Ishikawa (cell line): ENCODE measurements at regions not wholly inside any gene's neighbourhood (a gene's known extent, or its start where the extent isn't known, plus 50 kb on each side); places are given as distances from the start of the nearest gene placed in this dataset.

Experiments used
- CEBPB ChIP-seq: IDR thresholded peaks from 2 replicates; pipeline ENCODE4 v1.6.1; 2012
- EGR1 ChIP-seq: IDR thresholded peaks from 2 replicates; pipeline ENCODE4 v1.6.1; 2012
- EP300 ChIP-seq: IDR thresholded peaks from 2 replicates; pipeline ENCODE4 v1.6.1; 2012; ENCODE audit warnings: borderline replicate concordance
- FOXM1 ChIP-seq: IDR thresholded peaks from 2 replicates; pipeline ENCODE4 v1.6.1; 2012; ENCODE audit warnings: low read depth, borderline replicate concordance
- NFIC ChIP-seq: IDR thresholded peaks from 2 replicates; pipeline ENCODE4 v1.6.1; 2012
- RAD21 ChIP-seq: IDR thresholded peaks from 2 replicates; pipeline ENCODE4 v1.6.1; 2012; ENCODE audit warnings: low read depth
- TAF1 ChIP-seq: IDR thresholded peaks from 2 replicates; pipeline ENCODE4 v1.6.1; 2012; ENCODE audit warnings: low read depth, mild to moderate bottlenecking
- TCF12 ChIP-seq: IDR thresholded peaks from 2 replicates; pipeline ENCODE4 v1.6.1; 2012; ENCODE audit warnings: low read depth
- TEAD4 ChIP-seq: IDR thresholded peaks from 2 replicates; pipeline ENCODE4 v1.6.1; 2012
- YY1 ChIP-seq: IDR thresholded peaks from 2 replicates; pipeline ENCODE4 v1.6.1; 2012; ENCODE audit warnings: low read depth
- ZBTB7A ChIP-seq: IDR thresholded peaks from 2 replicates; pipeline ENCODE4 v1.6.1; 2012; ENCODE audit warnings: low read depth
- TF ChIP-seq, protein P1 (sequence below): IDR thresholded peaks from 2 replicates; pipeline ENCODE4 v1.6.1; 2012
- TF ChIP-seq, protein P2 (sequence below): IDR thresholded peaks from 2 replicates; pipeline ENCODE4 v1.6.1; 2012; ENCODE audit warnings: low read depth, mild to moderate bottlenecking
- TF ChIP-seq, protein P3 (sequence below): IDR thresholded peaks from 2 replicates; pipeline ENCODE4 v1.6.1; 2012

DNA sequence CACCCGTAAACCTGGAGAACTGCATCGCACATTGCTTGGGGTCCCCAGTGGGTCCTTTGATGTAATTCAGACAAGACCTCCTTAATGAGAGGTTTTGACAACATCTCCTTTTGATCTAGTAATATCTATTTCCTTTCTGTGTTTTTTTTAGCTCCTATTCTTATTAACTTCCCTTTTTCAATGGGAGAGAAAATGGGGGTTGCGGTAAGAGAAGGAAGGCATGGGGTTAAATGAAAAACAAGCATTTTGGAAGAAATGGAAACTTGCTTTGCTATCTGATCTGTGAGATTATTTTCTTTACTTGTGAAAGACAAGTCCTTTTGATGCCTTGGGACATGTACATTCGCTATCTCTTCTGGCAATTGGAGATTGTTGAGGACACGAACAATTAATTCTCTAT is 418.6 kb upstream of the MAN1A1 start:
- TF ChIP-seq EGR1 (no peak), CEBPB (no peak), ZBTB7A (no peak), RAD21 (no peak), TEAD4 (no peak), TCF12 (no peak), TAF1 (no peak), NFIC (no peak)
- TF ChIP-seq, protein P1, sequence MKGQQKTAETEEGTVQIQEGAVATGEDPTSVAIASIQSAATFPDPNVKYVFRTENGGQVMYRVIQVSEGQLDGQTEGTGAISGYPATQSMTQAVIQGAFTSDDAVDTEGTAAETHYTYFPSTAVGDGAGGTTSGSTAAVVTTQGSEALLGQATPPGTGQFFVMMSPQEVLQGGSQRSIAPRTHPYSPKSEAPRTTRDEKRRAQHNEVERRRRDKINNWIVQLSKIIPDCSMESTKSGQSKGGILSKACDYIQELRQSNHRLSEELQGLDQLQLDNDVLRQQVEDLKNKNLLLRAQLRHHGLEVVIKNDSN = no peak

DNA sequence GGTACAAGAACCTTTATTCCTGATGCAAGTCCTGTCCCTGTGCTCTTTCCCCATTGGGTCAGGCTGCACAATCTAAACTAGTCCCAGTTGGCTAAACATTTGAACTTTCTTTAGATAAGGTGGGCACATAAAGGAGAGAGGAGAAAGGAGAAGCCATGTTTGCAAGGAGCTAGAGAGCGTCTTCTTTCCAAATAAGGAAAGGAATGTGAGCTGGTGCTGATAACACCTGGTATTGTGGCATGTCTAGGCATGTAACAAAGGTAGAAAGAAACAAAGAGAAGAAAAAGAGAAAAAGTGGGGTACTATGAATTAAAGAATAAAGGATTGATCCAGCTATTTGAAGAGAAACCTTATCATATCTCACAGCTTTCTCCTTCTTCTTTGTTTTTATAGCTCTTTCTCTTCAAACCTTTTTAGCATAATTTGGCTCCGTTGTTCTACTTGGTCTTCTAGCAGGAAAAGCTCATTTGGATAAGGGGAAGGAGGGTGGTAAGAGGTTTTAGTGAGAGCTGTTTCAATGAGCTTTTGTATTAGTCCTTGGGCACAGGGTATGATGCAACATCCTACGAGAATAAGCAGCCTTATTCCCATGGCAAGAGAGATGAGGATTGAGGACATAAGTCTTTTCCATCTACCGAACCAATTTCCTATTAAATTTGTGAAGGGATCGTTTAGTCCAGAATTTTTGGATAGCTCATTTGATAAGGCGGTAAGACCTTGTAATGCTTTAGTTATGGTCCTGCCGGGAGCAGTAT is 415.5 kb upstream of the MAN1A1 start:
- TF ChIP-seq YY1 (no peak), NFIC (no peak), TEAD4 (no peak), TCF12 (no peak)
- TF ChIP-seq, protein P2, sequence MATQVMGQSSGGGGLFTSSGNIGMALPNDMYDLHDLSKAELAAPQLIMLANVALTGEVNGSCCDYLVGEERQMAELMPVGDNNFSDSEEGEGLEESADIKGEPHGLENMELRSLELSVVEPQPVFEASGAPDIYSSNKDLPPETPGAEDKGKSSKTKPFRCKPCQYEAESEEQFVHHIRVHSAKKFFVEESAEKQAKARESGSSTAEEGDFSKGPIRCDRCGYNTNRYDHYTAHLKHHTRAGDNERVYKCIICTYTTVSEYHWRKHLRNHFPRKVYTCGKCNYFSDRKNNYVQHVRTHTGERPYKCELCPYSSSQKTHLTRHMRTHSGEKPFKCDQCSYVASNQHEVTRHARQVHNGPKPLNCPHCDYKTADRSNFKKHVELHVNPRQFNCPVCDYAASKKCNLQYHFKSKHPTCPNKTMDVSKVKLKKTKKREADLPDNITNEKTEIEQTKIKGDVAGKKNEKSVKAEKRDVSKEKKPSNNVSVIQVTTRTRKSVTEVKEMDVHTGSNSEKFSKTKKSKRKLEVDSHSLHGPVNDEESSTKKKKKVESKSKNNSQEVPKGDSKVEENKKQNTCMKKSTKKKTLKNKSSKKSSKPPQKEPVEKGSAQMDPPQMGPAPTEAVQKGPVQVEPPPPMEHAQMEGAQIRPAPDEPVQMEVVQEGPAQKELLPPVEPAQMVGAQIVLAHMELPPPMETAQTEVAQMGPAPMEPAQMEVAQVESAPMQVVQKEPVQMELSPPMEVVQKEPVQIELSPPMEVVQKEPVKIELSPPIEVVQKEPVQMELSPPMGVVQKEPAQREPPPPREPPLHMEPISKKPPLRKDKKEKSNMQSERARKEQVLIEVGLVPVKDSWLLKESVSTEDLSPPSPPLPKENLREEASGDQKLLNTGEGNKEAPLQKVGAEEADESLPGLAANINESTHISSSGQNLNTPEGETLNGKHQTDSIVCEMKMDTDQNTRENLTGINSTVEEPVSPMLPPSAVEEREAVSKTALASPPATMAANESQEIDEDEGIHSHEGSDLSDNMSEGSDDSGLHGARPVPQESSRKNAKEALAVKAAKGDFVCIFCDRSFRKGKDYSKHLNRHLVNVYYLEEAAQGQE = no peak
- TF ChIP-seq, protein P3, sequence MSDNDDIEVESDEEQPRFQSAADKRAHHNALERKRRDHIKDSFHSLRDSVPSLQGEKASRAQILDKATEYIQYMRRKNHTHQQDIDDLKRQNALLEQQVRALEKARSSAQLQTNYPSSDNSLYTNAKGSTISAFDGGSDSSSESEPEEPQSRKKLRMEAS = no peak

DNA sequence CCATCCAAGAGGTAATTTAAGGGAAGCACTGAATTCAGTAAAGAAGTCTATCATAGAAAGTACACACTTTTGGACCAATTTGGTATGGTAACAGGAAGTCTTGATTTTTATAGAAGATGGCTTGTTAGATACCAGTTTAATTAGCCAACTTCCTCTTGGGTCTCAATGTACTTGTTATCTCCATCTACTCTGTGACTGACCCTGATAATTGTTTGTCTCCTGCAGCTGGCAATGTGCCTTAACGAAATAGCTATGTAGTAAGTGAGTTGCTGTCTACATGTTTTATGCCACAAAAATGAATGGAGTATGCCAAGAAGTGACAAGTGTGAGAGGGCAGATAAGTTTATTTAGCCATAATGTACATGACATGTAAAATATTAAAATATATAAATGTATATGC is 410.5 kb upstream of the MAN1A1 start:
- no peak for TF ChIP-seq CEBPB
- TF ChIP-seq ZBTB7A = no peak

DNA sequence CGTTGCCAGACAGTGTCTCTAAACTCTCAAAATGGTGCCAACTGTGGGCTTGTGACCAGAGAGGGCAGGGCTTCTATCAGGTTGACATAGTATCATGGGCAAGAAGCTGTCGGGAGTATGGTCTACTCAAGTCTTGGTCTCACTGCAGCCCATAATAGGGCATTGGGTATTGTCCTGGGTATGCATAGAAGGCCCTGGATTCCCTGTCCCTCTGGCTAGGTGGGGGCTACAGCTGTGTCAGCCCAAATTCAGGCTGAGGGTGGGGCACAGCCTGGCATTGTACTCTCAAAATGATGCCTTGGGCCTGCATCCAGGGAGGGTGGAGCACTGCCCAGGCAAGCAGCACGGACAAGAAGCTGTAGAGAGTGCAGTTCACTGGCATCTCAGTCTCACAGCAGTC is 408.8 kb upstream of the MAN1A1 start:
- TF ChIP-seq TEAD4 (no peak), RAD21 (no peak), TCF12 (no peak), YY1 (no peak), EP300 (no peak), ZBTB7A (no peak), NFIC (no peak)
- TF ChIP-seq, protein P2 = no peak

DNA sequence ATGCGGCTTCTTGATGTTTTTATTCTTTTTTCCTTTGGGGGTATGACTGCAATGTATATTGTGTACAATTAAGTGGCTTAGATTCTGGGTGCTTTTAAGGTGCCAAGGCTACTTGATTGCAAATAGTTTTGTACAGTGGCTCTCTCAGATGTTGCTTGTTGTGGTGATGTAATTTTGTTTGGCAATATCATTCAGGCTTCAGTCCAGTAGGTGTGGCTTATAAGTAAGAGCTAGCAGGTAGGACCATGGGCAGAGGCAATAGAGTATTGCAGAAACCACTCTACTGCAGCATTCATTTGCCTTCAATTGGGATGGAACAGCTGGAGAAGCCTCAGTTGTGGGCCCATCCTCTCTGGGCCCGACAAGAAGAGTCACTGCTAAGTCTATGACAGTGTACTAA is 407.9 kb upstream of the MAN1A1 start:
- TF ChIP-seq FOXM1 (no peak), TEAD4 (no peak), TCF12 (no peak), TAF1 (no peak), CEBPB (no peak), YY1 (no peak), NFIC (no peak)
- TF ChIP-seq, protein P2 = peak; percentile 15; the same call in 1 of the 2 replicates

DNA sequence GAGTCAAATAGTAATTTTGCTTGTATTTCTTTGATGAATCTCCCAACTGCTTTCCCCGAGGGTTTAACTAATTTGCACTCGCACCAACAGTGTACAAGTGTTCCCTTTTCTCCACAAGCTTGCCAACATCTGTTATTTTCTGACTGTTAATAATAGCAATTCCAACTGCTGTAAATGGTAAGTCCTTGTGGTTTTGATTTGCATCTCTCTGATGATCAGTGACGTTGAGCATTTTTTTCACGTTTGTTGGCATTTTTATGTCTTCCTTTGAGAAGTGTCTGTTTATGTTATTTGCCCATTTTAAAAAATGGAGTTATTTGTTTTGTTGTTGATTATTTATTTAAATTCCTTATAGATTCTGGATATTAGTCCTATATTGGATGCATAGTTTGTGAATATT is 399.8 kb upstream of the MAN1A1 start:
- TF ChIP-seq FOXM1 = no peak
- no peak for TF ChIP-seq ZBTB7A
- TF ChIP-seq, protein P1 = no peak
